ENCODE measurements at regions not wholly inside any gene's neighbourhood (a gene's known extent, or its start where the extent isn't known, plus 50 kb on each side); places are given as distances from the start of the nearest gene placed in this dataset.

GRCh38 chr6:43997345-43997677 lies 129.9 kb downstream of the MRPL14 start (continued):
- TF ChIP-seq GTF3C2 (IDR thresholded peaks at IDR 0.05; ENCODE audit: borderline replicate concordance, extremely low read depth, insufficient read length) (no peak), ZNF551 (CRISPR knock-in tag; IDR thresholded peaks at IDR 0.05) (no peak), ZNF165 (CRISPR knock-in tag; IDR thresholded peaks at IDR 0.05; ENCODE audit: borderline replicate concordance) (no peak), NR2C1 (IDR thresholded peaks at IDR 0.05) (no peak), NR2C1 (tag; IDR thresholded peaks at IDR 0.05) (no peak), RFX5 (IDR thresholded peaks at IDR 0.05; ENCODE audit: low read depth, low read length) (no peak), CAMTA2 (CRISPR knock-in tag; conservative IDR thresholded peaks at IDR 0.05) (no peak), MLLT1 (IDR thresholded peaks at IDR 0.05) (no peak), ZFP36 (IDR thresholded peaks at IDR 0.05; ENCODE audit: low read depth, low read length, partially characterized antibody) (no peak)

Data from K562 (cell line).